GM12873 (cell line): ENCODE measurements at regions not wholly inside any gene's neighbourhood (a gene's known extent, or its start where the extent isn't known, plus 50 kb on each side); places are given as distances from the start of the nearest gene placed in this dataset.

ENCODE experiments used
- TF ChIP-seq, protein P1 (sequence below): IDR thresholded peaks from 2 replicates; pipeline ENCODE4 v1.5.1; 2012; ENCODE audit warnings: low read depth, mild to moderate bottlenecking, moderate library complexity, low read length, control low read depth; ENCODE audit not compliant: insufficient read depth; ENCODE audit errors: missing control alignments

DNA sequence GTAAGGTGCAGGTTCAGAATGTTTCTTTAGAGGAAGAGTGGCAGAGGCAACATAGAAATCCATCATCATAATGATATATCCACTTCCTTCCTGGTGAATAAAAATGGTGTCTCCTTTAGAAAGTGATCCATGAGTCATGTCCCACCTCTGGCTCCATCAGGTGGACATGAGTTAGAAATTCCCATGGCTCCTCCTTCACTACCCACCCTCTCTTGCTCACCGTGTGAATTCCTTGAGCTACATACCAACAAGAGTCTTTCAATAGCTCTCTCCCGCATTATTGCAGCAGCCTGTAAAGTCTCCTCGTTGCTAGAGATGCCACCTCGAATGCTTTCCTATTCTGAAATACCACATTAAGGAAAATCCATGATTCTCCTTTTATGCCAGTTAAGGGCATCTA lies 317.6 kb downstream of the LNPK start:
- TF ChIP-seq, protein P1, sequence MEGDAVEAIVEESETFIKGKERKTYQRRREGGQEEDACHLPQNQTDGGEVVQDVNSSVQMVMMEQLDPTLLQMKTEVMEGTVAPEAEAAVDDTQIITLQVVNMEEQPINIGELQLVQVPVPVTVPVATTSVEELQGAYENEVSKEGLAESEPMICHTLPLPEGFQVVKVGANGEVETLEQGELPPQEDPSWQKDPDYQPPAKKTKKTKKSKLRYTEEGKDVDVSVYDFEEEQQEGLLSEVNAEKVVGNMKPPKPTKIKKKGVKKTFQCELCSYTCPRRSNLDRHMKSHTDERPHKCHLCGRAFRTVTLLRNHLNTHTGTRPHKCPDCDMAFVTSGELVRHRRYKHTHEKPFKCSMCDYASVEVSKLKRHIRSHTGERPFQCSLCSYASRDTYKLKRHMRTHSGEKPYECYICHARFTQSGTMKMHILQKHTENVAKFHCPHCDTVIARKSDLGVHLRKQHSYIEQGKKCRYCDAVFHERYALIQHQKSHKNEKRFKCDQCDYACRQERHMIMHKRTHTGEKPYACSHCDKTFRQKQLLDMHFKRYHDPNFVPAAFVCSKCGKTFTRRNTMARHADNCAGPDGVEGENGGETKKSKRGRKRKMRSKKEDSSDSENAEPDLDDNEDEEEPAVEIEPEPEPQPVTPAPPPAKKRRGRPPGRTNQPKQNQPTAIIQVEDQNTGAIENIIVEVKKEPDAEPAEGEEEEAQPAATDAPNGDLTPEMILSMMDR, result no peak

DNA sequence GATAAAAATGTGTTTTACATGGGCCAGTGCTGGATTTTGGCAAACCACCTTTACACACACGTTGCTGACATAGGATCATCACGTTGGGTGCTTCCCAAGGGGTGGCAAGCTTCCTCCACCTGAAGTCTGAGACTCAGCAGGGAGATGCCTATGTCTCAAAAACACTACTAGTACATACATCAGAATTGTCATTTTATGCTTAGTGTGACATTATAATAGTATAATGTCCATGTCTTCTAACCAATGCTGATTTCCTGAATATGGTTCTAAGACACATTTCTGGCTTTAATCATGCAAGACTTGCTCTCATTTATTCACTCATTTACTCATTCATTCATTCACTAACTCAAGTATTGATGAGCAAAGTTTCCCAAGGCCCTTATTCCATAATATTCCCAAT lies 322.3 kb downstream of the LNPK start:
- TF ChIP-seq, protein P1, result no peak

DNA sequence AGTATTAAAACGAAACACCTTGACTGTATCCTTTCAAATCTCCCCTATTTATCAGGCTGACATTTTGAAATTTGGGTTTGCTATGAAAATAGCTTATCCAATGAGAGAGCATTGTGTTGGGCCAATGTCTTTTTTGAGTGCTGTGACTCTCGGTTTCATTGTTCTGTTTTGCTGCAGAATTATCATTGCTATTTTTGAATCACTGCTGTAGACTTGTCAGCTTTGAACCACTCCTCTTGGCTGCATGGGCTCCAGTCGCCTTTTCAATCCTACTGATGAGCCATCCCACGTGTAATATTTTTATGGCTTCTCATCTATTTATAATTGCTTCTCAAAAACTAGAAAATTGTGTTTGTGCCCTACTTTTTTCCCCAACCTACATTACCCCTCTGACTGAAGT lies 322.8 kb downstream of the LNPK start:
- TF ChIP-seq, protein P1, result no peak

DNA sequence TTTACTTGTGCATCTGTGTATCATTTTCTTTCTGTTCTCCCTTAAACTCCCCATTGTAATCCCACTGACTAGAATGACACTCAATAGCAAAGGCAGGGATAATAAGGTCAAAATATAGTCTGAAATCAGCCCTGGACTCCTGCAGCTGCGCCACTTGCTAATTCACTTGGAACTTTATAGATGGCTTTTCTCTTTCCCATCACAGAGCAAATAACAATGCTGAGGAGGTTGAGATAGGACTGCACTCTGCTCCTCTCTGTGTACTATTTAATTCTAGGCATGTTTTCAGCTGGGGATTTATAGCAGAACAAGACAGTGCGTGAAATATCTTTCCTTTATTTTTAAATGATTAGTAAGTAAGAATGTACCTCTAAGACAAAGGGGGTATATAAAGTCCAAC lies 324.2 kb downstream of the LNPK start:
- TF ChIP-seq, protein P1, result no peak

DNA sequence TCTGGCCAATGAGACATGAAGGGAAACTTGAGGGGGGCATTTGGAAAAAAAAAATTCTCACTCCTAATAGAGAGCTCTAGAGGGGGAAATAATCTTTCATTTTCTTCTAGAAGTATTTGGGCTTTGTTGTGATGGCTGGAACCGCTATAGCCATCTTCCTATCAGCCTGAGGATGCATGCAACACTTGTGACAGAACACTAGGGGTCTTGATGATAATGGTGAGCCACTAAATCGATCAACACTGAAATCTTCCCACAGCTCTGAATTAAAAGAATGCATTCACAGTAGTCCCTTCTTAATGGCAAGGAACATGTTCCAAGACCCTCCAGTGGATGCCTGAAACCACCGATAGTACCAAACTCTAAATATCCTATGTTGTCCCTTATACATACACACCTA lies 325.3 kb downstream of the LNPK start:
- TF ChIP-seq, protein P1, result peak; percentile 26

DNA sequence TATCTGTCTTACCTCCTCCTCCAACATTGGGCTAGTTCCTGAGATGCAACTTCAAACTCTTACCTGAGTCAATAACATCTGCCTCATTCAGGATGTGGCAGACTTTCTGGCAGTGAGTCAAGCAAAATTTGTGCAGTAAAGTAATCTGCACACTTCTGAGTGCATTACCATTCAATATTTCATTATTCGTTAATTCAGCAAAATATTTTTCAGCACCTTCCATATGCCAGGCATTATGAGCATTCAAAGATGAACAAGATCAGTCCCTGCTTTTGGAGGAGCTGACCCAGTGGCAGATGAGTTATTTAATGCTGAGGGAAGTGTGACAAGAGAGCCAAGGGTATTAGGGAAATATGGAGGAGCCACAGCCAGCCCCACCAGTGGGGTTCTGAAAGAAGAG lies 339.7 kb downstream of the LNPK start:
- TF ChIP-seq, protein P1, result no peak

DNA sequence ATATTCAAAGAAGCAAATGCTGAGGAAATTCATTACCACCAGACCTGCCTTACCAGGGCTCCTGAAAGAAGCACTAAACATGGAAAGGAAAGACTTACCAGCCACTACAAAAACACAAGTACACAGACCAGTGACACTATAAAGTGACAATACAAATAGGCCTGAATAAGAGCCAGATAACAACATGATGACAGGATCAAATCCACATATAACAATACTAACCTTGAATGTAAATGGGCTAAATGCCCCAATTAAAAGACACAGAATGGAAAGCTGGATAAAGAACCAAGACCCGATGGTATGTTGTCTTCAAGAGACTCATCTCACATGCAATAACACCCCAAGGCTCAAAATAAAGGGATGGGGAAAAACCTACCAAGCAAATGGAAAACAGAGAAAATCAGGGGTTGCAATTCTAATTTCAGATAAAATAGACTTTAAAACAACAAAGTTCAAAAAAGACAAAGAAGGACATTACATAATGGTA lies 353.4 kb downstream of the LNPK start:
- TF ChIP-seq, protein P1, result no peak
